K562 (cell line): ENCODE measurements at regions not wholly inside any gene's neighbourhood (a gene's known extent, or its start where the extent isn't known, plus 50 kb on each side); places are given as distances from the start of the nearest gene placed in this dataset.

ENCODE experiments used
- ATF7 ChIP-seq: fragments of 450-650 bp; IDR thresholded peaks from 2 replicates; pipeline ENCODE4 v1.7.1; 2014; ENCODE audit warnings: mild to moderate bottlenecking, moderate library complexity
- E2F3 ChIP-seq: fragments of 250-450 bp; sonication (Bioruptor Pico); IDR thresholded peaks from 2 replicates; pipeline ENCODE4 v1.4.0; 2020; ENCODE audit warnings: mild to moderate bottlenecking
- FOXA1 ChIP-seq: fragments of 450-650 bp; IDR thresholded peaks from 2 replicates; pipeline ENCODE4 v1.6.1; 2016; ENCODE audit warnings: mild to moderate bottlenecking, borderline replicate concordance
- SMAD4 ChIP-seq: fragments of 250-450 bp; sonication (Bioruptor Pico); conservative IDR thresholded peaks from 2 replicates; pipeline ENCODE4 v1.8.0; 2021; ENCODE audit warnings: inconsistent platforms, mild to moderate bottlenecking, moderate library complexity
- SMARCE1 ChIP-seq: fragments of 450-650 bp; IDR thresholded peaks from 2 replicates; pipeline ENCODE4 v1.7.1; 2016; ENCODE audit warnings: mild to moderate bottlenecking
- TFAM ChIP-seq: fragments of 250-450 bp; sonication (Bioruptor Pico); conservative IDR thresholded peaks from 2 replicates; pipeline ENCODE4 v1.5.0; 2021; ENCODE audit warnings: mild to moderate bottlenecking, moderate library complexity
- ZNF124 ChIP-seq: sonication (generic); formaldehyde crosslinking; IDR thresholded peaks from 2 replicates; pipeline ENCODE4 v1.8.1; 2022; ENCODE audit warnings: missing genetic modification reagents
- ZNF311 ChIP-seq: fragments of 250-450 bp; sonication (Bioruptor Pico); IDR thresholded peaks from 2 replicates; pipeline ENCODE4 v1.4.0; 2020; ENCODE audit warnings: mild to moderate bottlenecking, moderate library complexity
- ZNF318 ChIP-seq, 2 experiments: fragments of 450-650 bp; IDR thresholded peaks; 2 replicates each; pipeline ENCODE4 v1.6.1; 2016; ENCODE audit warnings: mild to moderate bottlenecking in 2 of 2, borderline replicate concordance in 1 of 2, low read depth in 1 of 2, moderate library complexity in 1 of 2
- ZNF75A ChIP-seq: fragments of 450-650 bp; formaldehyde crosslinking; IDR thresholded peaks from 2 replicates; pipeline ENCODE4 v1.4.0; 2020; ENCODE audit warnings: mild to moderate bottlenecking
- ZNF766 ChIP-seq: fragments of 200-800 bp; sonication (Bioruptor generic); conservative IDR thresholded peaks from 2 replicates; pipeline ENCODE4 v1.6.1; 2016; ENCODE audit warnings: missing genetic modification characterization, missing compliant biosample characterization
- TF ChIP-seq, protein P1 (sequence below): fragments of 450-650 bp; formaldehyde crosslinking; conservative IDR thresholded peaks from 2 replicates; pipeline ENCODE4 v1.4.0; 2022; ENCODE audit warnings: mild to moderate bottlenecking, missing genetic modification characterization
- TF ChIP-seq, protein P2 (sequence below): sonication (generic); formaldehyde crosslinking; IDR thresholded peaks from 2 replicates; pipeline ENCODE4 v1.8.1; 2022; ENCODE audit warnings: missing genetic modification reagents
- TF ChIP-seq, protein P3 (sequence below): fragments of 250-450 bp; sonication (Bioruptor Pico); IDR thresholded peaks from 2 replicates; pipeline ENCODE4 v1.4.0; 2020; ENCODE audit warnings: mild to moderate bottlenecking, moderate library complexity

- TF ChIP-seq ZNF766 (CRISPR knock-in tag) (no peak), ZNF318 (IDR thresholded peaks at IDR 0.05; ENCODE audit: borderline replicate concordance in 1 of 2, low read depth in 1 of 2) (no peak), ATF7 (no peak), TFAM (CRISPR knock-in tag) (no peak), SMAD4 (CRISPR knock-in tag) (no peak), ZNF311 (CRISPR knock-in tag) (peak; percentile 10; the same call in 1 of the 2 replicates), FOXA1 (no peak), ZNF75A (CRISPR knock-in tag) (0 out of 2 replicates have a peak, but pooled peaks have one; percentile 20), ZNF124 (CRISPR knock-in tag) (no peak), E2F3 (CRISPR knock-in tag) (no peak), SMARCE1 (no peak)
- TF ChIP-seq, protein P1, sequence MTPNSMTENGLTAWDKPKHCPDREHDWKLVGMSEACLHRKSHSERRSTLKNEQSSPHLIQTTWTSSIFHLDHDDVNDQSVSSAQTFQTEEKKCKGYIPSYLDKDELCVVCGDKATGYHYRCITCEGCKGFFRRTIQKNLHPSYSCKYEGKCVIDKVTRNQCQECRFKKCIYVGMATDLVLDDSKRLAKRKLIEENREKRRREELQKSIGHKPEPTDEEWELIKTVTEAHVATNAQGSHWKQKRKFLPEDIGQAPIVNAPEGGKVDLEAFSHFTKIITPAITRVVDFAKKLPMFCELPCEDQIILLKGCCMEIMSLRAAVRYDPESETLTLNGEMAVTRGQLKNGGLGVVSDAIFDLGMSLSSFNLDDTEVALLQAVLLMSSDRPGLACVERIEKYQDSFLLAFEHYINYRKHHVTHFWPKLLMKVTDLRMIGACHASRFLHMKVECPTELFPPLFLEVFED (CRISPR knock-in tag) = 0 out of 2 replicates have a peak, but pooled peaks have one; percentile 7
- TF ChIP-seq, protein P2, sequence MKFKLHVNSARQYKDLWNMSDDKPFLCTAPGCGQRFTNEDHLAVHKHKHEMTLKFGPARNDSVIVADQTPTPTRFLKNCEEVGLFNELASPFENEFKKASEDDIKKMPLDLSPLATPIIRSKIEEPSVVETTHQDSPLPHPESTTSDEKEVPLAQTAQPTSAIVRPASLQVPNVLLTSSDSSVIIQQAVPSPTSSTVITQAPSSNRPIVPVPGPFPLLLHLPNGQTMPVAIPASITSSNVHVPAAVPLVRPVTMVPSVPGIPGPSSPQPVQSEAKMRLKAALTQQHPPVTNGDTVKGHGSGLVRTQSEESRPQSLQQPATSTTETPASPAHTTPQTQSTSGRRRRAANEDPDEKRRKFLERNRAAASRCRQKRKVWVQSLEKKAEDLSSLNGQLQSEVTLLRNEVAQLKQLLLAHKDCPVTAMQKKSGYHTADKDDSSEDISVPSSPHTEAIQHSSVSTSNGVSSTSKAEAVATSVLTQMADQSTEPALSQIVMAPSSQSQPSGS (CRISPR knock-in tag) = no peak
- TF ChIP-seq, protein P3, sequence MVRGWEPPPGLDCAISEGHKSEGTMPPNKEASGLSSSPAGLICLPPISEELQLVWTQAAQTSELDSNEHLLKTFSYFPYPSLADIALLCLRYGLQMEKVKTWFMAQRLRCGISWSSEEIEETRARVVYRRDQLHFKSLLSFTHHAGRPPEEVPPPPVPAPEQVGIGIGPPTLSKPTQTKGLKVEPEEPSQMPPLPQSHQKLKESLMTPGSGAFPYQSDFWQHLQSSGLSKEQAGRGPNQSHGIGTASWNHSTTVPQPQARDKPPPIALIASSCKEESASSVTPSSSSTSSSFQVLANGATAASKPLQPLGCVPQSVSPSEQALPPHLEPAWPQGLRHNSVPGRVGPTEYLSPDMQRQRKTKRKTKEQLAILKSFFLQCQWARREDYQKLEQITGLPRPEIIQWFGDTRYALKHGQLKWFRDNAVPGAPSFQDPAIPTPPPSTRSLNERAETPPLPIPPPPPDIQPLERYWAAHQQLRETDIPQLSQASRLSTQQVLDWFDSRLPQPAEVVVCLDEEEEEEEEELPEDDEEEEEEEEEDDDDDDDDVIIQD (CRISPR knock-in tag) = no peak
Observed at GRCh38 chr6:26158581-26159356, 71.5 kb downstream of the HFE start (continued).
